ENCODE measurements at regions not wholly inside any gene's neighbourhood (a gene's known extent, or its start where the extent isn't known, plus 50 kb on each side); places are given as distances from the start of the nearest gene placed in this dataset.

DNA sequence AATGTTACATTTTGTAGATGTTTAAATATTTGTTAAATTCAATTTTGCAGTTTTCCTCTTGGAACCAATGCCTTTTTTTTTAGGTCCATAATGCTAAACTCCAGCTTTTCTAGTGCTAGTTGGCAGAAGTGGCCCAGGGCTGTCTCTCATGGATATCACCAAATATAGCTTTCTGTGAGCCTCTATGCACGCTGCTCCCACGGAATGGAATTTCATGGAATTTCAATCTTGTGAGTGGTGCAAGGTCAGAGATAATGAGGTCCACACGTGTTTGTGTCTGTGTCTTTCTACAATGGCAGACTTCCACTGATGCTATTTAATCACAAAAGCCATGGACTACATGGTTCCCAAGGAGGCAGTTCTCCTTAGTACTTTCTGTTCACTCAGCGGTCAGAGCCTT lies 191.5 kb upstream of the PARD3B start:
- TF ChIP-seq POLR2AphosphoS5 (IDR thresholded peaks at IDR 0.05) (no peak), POLR2A (IDR thresholded peaks at IDR 0.05) (no peak)

All from stomach (tissue), 4 donors.